NCI-H345 treated with DMSO at 0.1 percent for 48 hours (cell line): ENCODE measurements at regions not wholly inside any gene's neighbourhood (a gene's known extent, or its start where the extent isn't known, plus 50 kb on each side); places are given as distances from the start of the nearest gene placed in this dataset.

Source experiments
- DNase-seq: peaks from one replicate; lab custom pipeline; 2025; ENCODE audit not compliant: unreplicated experiment; lab: John Stamatoyannopoulos, UW

GRCh38 chr6:148271711-148272439, 70.8 kb upstream of the SASH1 start:
- no peak for DNase-seq

GRCh38 chr6:148272597-148272996, 70.0 kb upstream of the SASH1 start:
- no peak for DNase-seq

- DNase-seq, result no peak
Measured at GRCh38 chr6:148273962-148274752, 68.5 kb upstream of the SASH1 start.

- no peak for DNase-seq
Measured at GRCh38 chr6:148274809-148275208, 67.8 kb upstream of the SASH1 start.

- no peak for DNase-seq
Measured at GRCh38 chr6:148285205-148285604, 57.4 kb upstream of the SASH1 start.

GRCh38 chr6:148286563-148286962, 56.1 kb upstream of the SASH1 start:
- no peak for DNase-seq

- DNase-seq, result no peak
Measured at GRCh38 chr6:148287623-148288333, 54.9 kb upstream of the SASH1 start.

GRCh38 chr6:148288541-148288940, 54.1 kb upstream of the SASH1 start:
- no peak for DNase-seq

GRCh38 chr6:148289153-148289552, 53.5 kb upstream of the SASH1 start:
- no peak for DNase-seq

- no peak for DNase-seq
Measured at GRCh38 chr6:148291876-148292275, 50.8 kb upstream of the SASH1 start.
